ENCODE measurements at regions not wholly inside any gene's neighbourhood (a gene's known extent, or its start where the extent isn't known, plus 50 kb on each side); places are given as distances from the start of the nearest gene placed in this dataset.

DNA sequence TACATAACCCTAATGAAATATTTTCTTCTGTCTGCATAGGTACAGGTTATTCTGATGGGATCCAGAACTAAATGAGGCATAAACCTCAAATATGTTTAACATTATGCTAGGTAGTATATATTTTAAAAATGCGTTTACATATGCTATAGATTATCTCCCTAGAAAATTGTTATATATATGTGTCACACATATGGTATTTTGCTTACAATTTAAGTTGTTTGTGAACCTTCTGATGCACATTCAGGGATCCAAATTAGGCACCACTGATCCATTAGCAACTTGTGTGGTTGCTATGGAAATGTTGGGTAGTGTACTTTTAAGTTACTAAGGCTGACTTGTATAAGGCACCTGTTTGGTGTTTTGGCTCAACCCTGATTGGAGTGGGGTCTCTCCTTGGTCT is 456.7 kb downstream of the AEBP2 start:
- DNase-seq (ENCODE audit: low read depth), result no peak

GRCh38 chr12:19896534-19896933 is 457.2 kb downstream of the AEBP2 start:
- TF ChIP-seq CTCF (IDR thresholded peaks at IDR 0.05; ENCODE audit: insufficient read depth, low read length, severe bottlenecking), result no peak
- FAIRE-seq (no peak), DNase-seq (ENCODE audit: low read depth) (no peak)
- Histone ChIP-seq H3K27me3 (ENCODE audit: control insufficient read depth, insufficient read depth, low read length) (no peaks in the 10 kb centered on the region), H3K36me3 (ENCODE audit: control insufficient read depth, insufficient read depth, low read length) (no peaks in the 10 kb centered on the region), H3K4me3 (ENCODE audit: low read depth, low read length) (no peak overlapping the region)

More for the DNA sequence above, 456.7 kb downstream of the AEBP2 start:
- no peak overlapping the region for H3K4me3 ChIP-seq (ENCODE audit: low read depth, low read length)
- no peaks in the 10 kb centered on the region for H3K36me3 ChIP-seq (ENCODE audit: control insufficient read depth, insufficient read depth, low read length)
- no peak for TF ChIP-seq CTCF (IDR thresholded peaks at IDR 0.05; ENCODE audit: insufficient read depth, low read length, severe bottlenecking)
- H3K27me3 ChIP-seq (ENCODE audit: control insufficient read depth, insufficient read depth, low read length), result no peaks in the 10 kb centered on the region
- no peak for FAIRE-seq

GRCh38 chr12:19897900-19898408 is 458.7 kb downstream of the AEBP2 start:
- no peak for TF ChIP-seq CTCF (IDR thresholded peaks at IDR 0.05; ENCODE audit: insufficient read depth, low read length, severe bottlenecking)
- no peak for DNase-seq (ENCODE audit: low read depth)
- H3K4me3 ChIP-seq (ENCODE audit: low read depth, low read length), result no peak overlapping the region
- H3K27me3 ChIP-seq (ENCODE audit: control insufficient read depth, insufficient read depth, low read length), result no peaks in the 10 kb centered on the region
- H3K36me3 ChIP-seq (ENCODE audit: control insufficient read depth, insufficient read depth, low read length), result no peaks in the 10 kb centered on the region
- FAIRE-seq, result no peak

- TF ChIP-seq CTCF (IDR thresholded peaks at IDR 0.05; ENCODE audit: insufficient read depth, low read length, severe bottlenecking), result no peak
- no peaks in the 10 kb centered on the region for H3K27me3 ChIP-seq (ENCODE audit: control insufficient read depth, insufficient read depth, low read length)
- no peaks in the 10 kb centered on the region for H3K36me3 ChIP-seq (ENCODE audit: control insufficient read depth, insufficient read depth, low read length)
- FAIRE-seq (no peak), DNase-seq (ENCODE audit: low read depth) (no peak)
- H3K4me3 ChIP-seq (ENCODE audit: low read depth, low read length), result no peak overlapping the region
Measured at GRCh38 chr12:19901841-19902240, 462.5 kb downstream of the AEBP2 start.

DNA sequence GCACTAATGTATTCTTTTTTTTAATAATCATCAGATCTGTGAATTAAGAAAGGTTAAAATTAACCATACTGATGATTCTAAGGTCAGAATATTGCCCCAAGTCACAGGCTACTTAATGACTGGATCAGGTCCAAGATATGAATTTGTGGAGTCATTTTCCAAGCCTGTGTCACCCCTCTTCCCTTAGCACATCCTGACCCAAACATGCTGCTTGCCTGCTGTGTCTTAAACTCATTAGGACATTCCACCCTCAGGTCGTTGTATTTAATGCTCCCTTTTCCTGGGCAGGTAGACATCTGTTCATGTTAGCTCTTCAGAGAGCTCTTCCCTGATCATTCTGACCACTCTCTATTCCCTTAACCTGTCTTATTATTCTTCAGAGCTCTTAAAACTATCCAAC is 463.5 kb upstream of the PDE3A start:
- no peaks in the 10 kb centered on the region for H3K27me3 ChIP-seq (ENCODE audit: control insufficient read depth, insufficient read depth, low read length)
- no peaks in the 10 kb centered on the region for H3K36me3 ChIP-seq (ENCODE audit: control insufficient read depth, insufficient read depth, low read length)
- FAIRE-seq (no peak), DNase-seq (ENCODE audit: low read depth) (no peak)
- no peak for TF ChIP-seq CTCF (IDR thresholded peaks at IDR 0.05; ENCODE audit: insufficient read depth, low read length, severe bottlenecking)
- H3K4me3 ChIP-seq (ENCODE audit: low read depth, low read length), result no peak overlapping the region

GRCh38 chr12:19908830-19909229 is 459.5 kb upstream of the PDE3A start:
- no peaks in the 10 kb centered on the region for H3K27me3 ChIP-seq (ENCODE audit: control insufficient read depth, insufficient read depth, low read length)
- no peak overlapping the region for H3K4me3 ChIP-seq (ENCODE audit: low read depth, low read length)
- no peak for TF ChIP-seq CTCF (IDR thresholded peaks at IDR 0.05; ENCODE audit: insufficient read depth, low read length, severe bottlenecking)
- DNase-seq (ENCODE audit: low read depth), result no peak
- H3K36me3 ChIP-seq (ENCODE audit: control insufficient read depth, insufficient read depth, low read length), result no peaks in the 10 kb centered on the region
- FAIRE-seq, result no peak

Measured in bronchial epithelial cell (primary cell).